Epithelial cell of proximal tubule (primary cell): ENCODE measurements at regions not wholly inside any gene's neighbourhood (a gene's known extent, or its start where the extent isn't known, plus 50 kb on each side); places are given as distances from the start of the nearest gene placed in this dataset.
"Not testable (repeated sequence)": the region's sequence is repeated elsewhere in the genome, so short reads cannot be mapped to it uniquely, and the experiment has no call there.

Experiments used
- DNase-seq: peaks from one replicate; pipeline ENCODE4 v3.0.0-alpha.2; 2011; ENCODE audit warnings: low read depth
- H3K4me3 ChIP-seq: 2 replicates; pipeline ENCODE4 v1.5.1; 2011; ENCODE audit warnings: low read depth, mild to moderate bottlenecking, low read length
- CTCF ChIP-seq: conservative IDR thresholded peaks from 2 replicates; pipeline ENCODE4 v1.5.1; 2012; ENCODE audit warnings: low read depth, mild to moderate bottlenecking, low read length

- no peak overlapping the region for H3K4me3 ChIP-seq
- DNase-seq: no peak
- TF ChIP-seq CTCF: no peak
These were observed 331.8 kb upstream of the ARHGEF26 start for GRCh38 chr3:153789380-153789779.

GRCh38 chr3:153797056-153797455 is 324.1 kb upstream of the ARHGEF26 start:
- not testable (repeated sequence) for DNase-seq

GRCh38 chr3:153809097-153809496 is 312.1 kb upstream of the ARHGEF26 start:
- TF ChIP-seq CTCF: no peak
- H3K4me3 ChIP-seq: no peak overlapping the region
- no peak for DNase-seq

More at GRCh38 chr3:153797056-153797455, 324.1 kb upstream of the ARHGEF26 start:
- H3K4me3 ChIP-seq: not testable (repeated sequence)

GRCh38 chr3:153818338-153818737 is 302.9 kb upstream of the ARHGEF26 start:
- no peak for TF ChIP-seq CTCF
- DNase-seq: no peak
- no peak overlapping the region for H3K4me3 ChIP-seq

GRCh38 chr3:153820035-153820434 is 301.2 kb upstream of the ARHGEF26 start:
- no peak for DNase-seq
- H3K4me3 ChIP-seq: no peak overlapping the region
- TF ChIP-seq CTCF: no peak

- DNase-seq, H3K4me3 ChIP-seq: not testable (repeated sequence)
These were observed 292.8 kb upstream of the ARHGEF26 start for GRCh38 chr3:153828346-153828745.

- no peak for TF ChIP-seq CTCF
- DNase-seq: no peak
- H3K4me3 ChIP-seq: no peak overlapping the region
These were observed 291.5 kb upstream of the ARHGEF26 start for GRCh38 chr3:153829606-153830170.

- DNase-seq: no peak
- H3K4me3 ChIP-seq: no peak overlapping the region
- TF ChIP-seq CTCF: no peak
These were observed 290.6 kb upstream of the ARHGEF26 start for GRCh38 chr3:153830552-153830951.
